Caco-2 (cell line): ENCODE measurements at regions not wholly inside any gene's neighbourhood (a gene's known extent, or its start where the extent isn't known, plus 50 kb on each side); places are given as distances from the start of the nearest gene placed in this dataset.
"Not testable (repeated sequence)": the region's sequence is repeated elsewhere in the genome, so short reads cannot be mapped to it uniquely, and the experiment has no call there.

Source experiments
- BruUV-seq: library from RNA; stranded (reverse); fragments of 400-500 nt; replicated peaks from 2 replicates; lab custom pipeline; 2021; lab: Mats Ljungman, UMichigan
- CTCF ChIA-PET: fragments of 300-600 bp; sonication (Branson Sonifier 250); formaldehyde crosslinking; loops from one replicate; lab custom pipeline; 2022; ENCODE audit warnings: antibody characterized with exemption; lab: Charles Lee
- POLR2A ChIA-PET: fragments of 300-600 bp; sonication (Branson Sonifier 250); formaldehyde crosslinking; loops from one replicate; lab custom pipeline; 2022; ENCODE audit warnings: antibody characterized with exemption; lab: Charles Lee
- DNase-seq, 2 experiments: peaks; one replicate each; pipeline versions ENCODE4 v3.0.0 to v3.0.0-alpha.2; 2020 to 2022
- H3K27me3 ChIP-seq: replicated peaks from 2 replicates; pipeline ENCODE4 v1.6.0; 2011; ENCODE audit warnings: low read length; ENCODE audit not compliant: control insufficient read depth, insufficient read depth
- H3K36me3 ChIP-seq: 2 replicates; pipeline ENCODE4 v1.5.1; 2011; ENCODE audit warnings: low read length; ENCODE audit not compliant: control insufficient read depth, insufficient read depth
- H3K4me1 ChIP-seq: fragments of 250-450 bp; sonication (Bioruptor Pico); 2 replicates; pipeline ENCODE4 v1.5.1; 2020; ENCODE audit warnings: mild to moderate bottlenecking
- H3K4me3 ChIP-seq: 2 replicates; pipeline ENCODE4 v1.5.1; 2011; ENCODE audit warnings: low read depth, mild to moderate bottlenecking, control low read depth, low read length
- H3K9me3 ChIP-seq: fragments of 250-450 bp; sonication (Bioruptor Pico); 2 replicates; pipeline ENCODE4 v1.5.1; 2020; ENCODE audit warnings: mild to moderate bottlenecking, moderate library complexity
- H3K27ac Mint-ChIP-seq: one replicate; pipeline ENCODE4 v1.8.0; 2022; ENCODE audit warnings: mixed read lengths; ENCODE audit not compliant: unreplicated experiment
- H3K27me3 Mint-ChIP-seq: one replicate; pipeline ENCODE4 v1.8.0; 2022; ENCODE audit warnings: mixed read lengths; ENCODE audit not compliant: insufficient read depth, unreplicated experiment
- H3K36me3 Mint-ChIP-seq: one replicate; pipeline ENCODE4 v1.8.0; 2022; ENCODE audit warnings: mild to moderate bottlenecking, mixed read lengths; ENCODE audit not compliant: insufficient read depth, unreplicated experiment
- H3K4me1 Mint-ChIP-seq: one replicate; pipeline ENCODE4 v1.8.0; 2022; ENCODE audit warnings: low read depth, mixed read lengths; ENCODE audit not compliant: unreplicated experiment
- H3K4me3 Mint-ChIP-seq: one replicate; pipeline ENCODE4 v1.8.0; 2022; ENCODE audit warnings: mild to moderate bottlenecking, moderate library complexity, mixed read lengths; ENCODE audit not compliant: unreplicated experiment
- H3K9me3 Mint-ChIP-seq: one replicate; pipeline ENCODE4 v1.8.0; 2022; ENCODE audit warnings: mixed read lengths; ENCODE audit not compliant: unreplicated experiment
- intact Hi-C: fragments of 100-400 bp; cut with micrococcal nuclease; formaldehyde crosslinking; loops from one replicate; pipeline ENCODE4 v1.10.0; 2022; ENCODE audit not compliant: unreplicated experiment
- TF ChIP-seq, protein P1 (sequence below), 2 experiments: fragments of 200-600 bp in 1 of 2; IDR thresholded peaks; 1 replicate in 1 of 2; 2 replicates in 1 of 2; pipeline versions ENCODE4 v1.5.1 to v1.8.0; 2011 to 2022; ENCODE audit warnings: antibody characterized with exemption in 1 of 2, control low read depth in 1 of 2, inconsistent platforms in 1 of 2, low read depth in 1 of 2, low read length in 1 of 2, mild to moderate bottlenecking in 1 of 2, moderate library complexity in 1 of 2; ENCODE audit not compliant: insufficient read depth in 1 of 2, severe bottlenecking in 1 of 2, unreplicated experiment in 1 of 2

GRCh38 chr1:95297906-95298305, 63.9 kb downstream of the RWDD3 start:
- H3K27me3 Mint-ChIP-seq, H3K36me3 ChIP-seq, H3K27me3 ChIP-seq, intact Hi-C loops, H3K4me3 ChIP-seq, BruUV-seq, DNase-seq, CTCF ChIA-PET, H3K4me3 Mint-ChIP-seq, H3K27ac Mint-ChIP-seq, H3K36me3 Mint-ChIP-seq, H3K9me3 ChIP-seq, H3K4me1 ChIP-seq, POLR2A ChIA-PET: not testable (repeated sequence)
- Mint-ChIP-seq H3K4me1 (peaks cover 12% of the 10 kb centered on the region), H3K9me3 (peaks cover 11% of the 10 kb centered on the region)

DNA sequence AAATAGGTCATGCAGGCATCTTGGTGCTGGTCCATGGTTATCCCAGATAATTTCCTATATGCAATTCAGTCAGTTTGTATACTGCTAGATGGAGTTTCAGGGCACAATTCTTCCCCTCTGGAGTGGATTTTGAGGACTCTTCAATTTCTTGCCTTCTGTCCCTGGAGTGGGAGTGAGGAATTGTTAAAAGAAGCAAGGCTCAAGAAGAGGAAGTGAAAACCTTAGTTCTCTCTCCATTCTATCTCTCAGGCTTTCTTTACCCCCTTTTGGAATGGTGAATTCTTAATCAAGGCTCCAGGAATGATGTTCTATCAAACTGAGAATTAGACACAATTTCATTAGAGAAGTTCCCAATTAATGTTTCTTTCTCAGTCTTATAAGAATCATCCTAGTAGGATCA, 67.1 kb downstream of the RWDD3 start:
- TF ChIP-seq, protein P1, sequence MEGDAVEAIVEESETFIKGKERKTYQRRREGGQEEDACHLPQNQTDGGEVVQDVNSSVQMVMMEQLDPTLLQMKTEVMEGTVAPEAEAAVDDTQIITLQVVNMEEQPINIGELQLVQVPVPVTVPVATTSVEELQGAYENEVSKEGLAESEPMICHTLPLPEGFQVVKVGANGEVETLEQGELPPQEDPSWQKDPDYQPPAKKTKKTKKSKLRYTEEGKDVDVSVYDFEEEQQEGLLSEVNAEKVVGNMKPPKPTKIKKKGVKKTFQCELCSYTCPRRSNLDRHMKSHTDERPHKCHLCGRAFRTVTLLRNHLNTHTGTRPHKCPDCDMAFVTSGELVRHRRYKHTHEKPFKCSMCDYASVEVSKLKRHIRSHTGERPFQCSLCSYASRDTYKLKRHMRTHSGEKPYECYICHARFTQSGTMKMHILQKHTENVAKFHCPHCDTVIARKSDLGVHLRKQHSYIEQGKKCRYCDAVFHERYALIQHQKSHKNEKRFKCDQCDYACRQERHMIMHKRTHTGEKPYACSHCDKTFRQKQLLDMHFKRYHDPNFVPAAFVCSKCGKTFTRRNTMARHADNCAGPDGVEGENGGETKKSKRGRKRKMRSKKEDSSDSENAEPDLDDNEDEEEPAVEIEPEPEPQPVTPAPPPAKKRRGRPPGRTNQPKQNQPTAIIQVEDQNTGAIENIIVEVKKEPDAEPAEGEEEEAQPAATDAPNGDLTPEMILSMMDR (IDR thresholded peaks at IDR 0.05; ENCODE audit: insufficient read depth in 1 of 2, low read depth in 1 of 2, low read length in 1 of 2, severe bottlenecking in 1 of 2, unreplicated experiment in 1 of 2), result no peak
- no peaks in the 10 kb centered on the region for H3K4me1 ChIP-seq
- Mint-ChIP-seq H3K4me1 (peaks cover 12% of the 10 kb centered on the region), H3K4me3 (no peak overlapping the region), H3K27me3 (no peaks in the 10 kb centered on the region), H3K27ac (no peak overlapping the region), H3K9me3 (peaks cover 11% of the 10 kb centered on the region), H3K36me3 (no peaks in the 10 kb centered on the region)
- no peaks in the 10 kb centered on the region for H3K27me3 ChIP-seq
- intact Hi-C loops, result no loop called here
- ChIA-PET CTCF (no interaction called here), POLR2A (no interaction called here)
- no peak overlapping the region for H3K4me3 ChIP-seq
- DNase-seq, result no peak
- no TSS peak for BruUV-seq
- H3K36me3 ChIP-seq, result no peaks in the 10 kb centered on the region
- H3K9me3 ChIP-seq, result no peaks in the 10 kb centered on the region

DNA sequence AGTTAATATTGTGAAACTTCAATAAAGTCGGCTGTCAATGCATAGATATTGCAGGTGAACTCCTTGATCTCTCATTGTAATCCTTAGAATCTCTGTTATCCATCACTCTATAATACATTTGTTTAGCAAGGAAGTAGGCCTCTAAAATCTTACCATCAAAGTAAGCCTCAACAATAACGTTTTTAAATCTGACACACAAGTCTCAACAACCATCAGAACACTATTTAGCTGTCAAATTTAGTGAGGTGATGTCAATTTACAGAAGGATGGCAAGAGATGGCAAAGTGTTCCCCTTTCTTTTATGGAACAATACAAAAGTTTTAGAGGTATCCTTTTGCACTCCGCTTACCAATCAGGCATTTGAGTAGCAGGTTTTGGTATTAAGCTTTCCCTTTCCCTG, 67.6 kb downstream of the RWDD3 start:
- Histone ChIP-seq H3K9me3 (no peaks in the 10 kb centered on the region), H3K27me3 (no peaks in the 10 kb centered on the region), H3K4me3 (no peak overlapping the region), H3K4me1 (no peaks in the 10 kb centered on the region), H3K36me3 (no peaks in the 10 kb centered on the region)
- peaks cover 12% of the 10 kb centered on the region for H3K4me1 Mint-ChIP-seq
- ChIA-PET POLR2A (no interaction called here), CTCF (no interaction called here)
- no peaks in the 10 kb centered on the region for H3K27me3 Mint-ChIP-seq
- no peak for DNase-seq
- H3K9me3 Mint-ChIP-seq, result peaks cover 11% of the 10 kb centered on the region
- H3K4me3 Mint-ChIP-seq, result no peak overlapping the region
- H3K27ac Mint-ChIP-seq, result no peak overlapping the region
- H3K36me3 Mint-ChIP-seq, result no peaks in the 10 kb centered on the region
- TF ChIP-seq, protein P1 (IDR thresholded peaks at IDR 0.05; ENCODE audit: insufficient read depth in 1 of 2, low read depth in 1 of 2, low read length in 1 of 2, severe bottlenecking in 1 of 2, unreplicated experiment in 1 of 2), result no peak
- no TSS peak for BruUV-seq
- intact Hi-C loops, result no loop called here

GRCh38 chr1:95304803-95305202, 70.8 kb downstream of the RWDD3 start:
- intact Hi-C loops, result loop anchor here (5.0 kb wide), 1 partner anchor 162 kb away; no protein-coding TSS in a partner anchor
- no TSS peak for BruUV-seq
- TF ChIP-seq, protein P1 (IDR thresholded peaks at IDR 0.05; ENCODE audit: insufficient read depth in 1 of 2, low read depth in 1 of 2, low read length in 1 of 2, severe bottlenecking in 1 of 2, unreplicated experiment in 1 of 2), result no peak
- Mint-ChIP-seq H3K4me1 (peaks cover 13% of the 10 kb centered on the region), H3K9me3 (peaks cover 4% of the 10 kb centered on the region), H3K27ac (no peak overlapping the region), H3K4me3 (no peak overlapping the region), H3K36me3 (no peaks in the 10 kb centered on the region), H3K27me3 (no peaks in the 10 kb centered on the region)
- Histone ChIP-seq H3K27me3 (no peaks in the 10 kb centered on the region), H3K4me3 (no peak overlapping the region), H3K4me1 (peaks cover 11% of the 10 kb centered on the region; the same call in 1 of the 2 replicates), H3K36me3 (no peaks in the 10 kb centered on the region), H3K9me3 (no peaks in the 10 kb centered on the region)
- ChIA-PET POLR2A (no interaction called here), CTCF (no interaction called here)
- DNase-seq, result no peak
